HG02938 (cell line): ENCODE measurements at regions not wholly inside any gene's neighbourhood (a gene's known extent, or its start where the extent isn't known, plus 50 kb on each side); places are given as distances from the start of the nearest gene placed in this dataset.
"Not testable (repeated sequence)": the region's sequence is repeated elsewhere in the genome, so short reads cannot be mapped to it uniquely, and the experiment has no call there.

Experiments
- ATAC-seq: cut with Tn5 transposase; IDR thresholded peaks from one replicate; pipeline ENCODE4 v1.9.1; 2021; ENCODE audit warnings: mild to moderate bottlenecking, moderate library complexity; ENCODE audit not compliant: unreplicated experiment

DNA sequence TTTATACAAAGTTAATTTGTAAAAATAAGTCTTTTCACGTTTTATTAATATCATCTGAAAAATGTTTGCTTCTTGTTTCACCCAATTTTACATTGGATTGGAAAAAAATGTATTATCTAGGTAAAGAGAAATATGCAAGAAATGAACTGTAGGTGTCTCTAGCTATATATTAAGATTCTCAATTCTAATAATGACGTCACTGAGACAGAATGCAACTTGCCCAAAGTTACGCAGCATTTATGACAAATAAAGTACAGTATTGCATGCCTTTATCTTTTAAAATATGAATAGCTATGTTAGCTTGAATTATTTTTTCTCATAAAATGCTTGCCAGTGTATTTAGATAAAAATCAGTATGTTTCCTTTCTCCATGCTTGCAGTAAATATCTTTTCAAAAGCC, 728.8 kb downstream of the RERGL start:
- no peak for ATAC-seq

DNA sequence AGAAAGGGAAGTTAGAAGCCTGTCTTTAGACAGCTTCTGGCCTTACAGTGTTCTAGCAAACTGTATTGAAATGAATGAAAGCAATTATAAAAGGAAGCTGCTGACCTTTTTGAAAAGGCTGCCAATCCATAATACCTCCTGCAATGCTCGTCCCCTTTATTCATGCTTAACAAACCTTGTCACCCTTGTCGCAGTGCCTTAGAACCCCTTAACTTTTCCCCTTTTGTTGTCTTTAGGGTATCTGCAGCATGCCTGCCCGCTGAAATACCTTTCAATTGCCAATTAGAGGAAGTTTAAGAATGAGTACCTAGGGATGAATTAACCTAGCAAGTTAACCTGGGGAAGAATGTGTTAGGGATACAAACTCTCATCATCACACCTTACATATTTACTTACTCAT, 731.2 kb downstream of the RERGL start:
- ATAC-seq, result no peak

DNA sequence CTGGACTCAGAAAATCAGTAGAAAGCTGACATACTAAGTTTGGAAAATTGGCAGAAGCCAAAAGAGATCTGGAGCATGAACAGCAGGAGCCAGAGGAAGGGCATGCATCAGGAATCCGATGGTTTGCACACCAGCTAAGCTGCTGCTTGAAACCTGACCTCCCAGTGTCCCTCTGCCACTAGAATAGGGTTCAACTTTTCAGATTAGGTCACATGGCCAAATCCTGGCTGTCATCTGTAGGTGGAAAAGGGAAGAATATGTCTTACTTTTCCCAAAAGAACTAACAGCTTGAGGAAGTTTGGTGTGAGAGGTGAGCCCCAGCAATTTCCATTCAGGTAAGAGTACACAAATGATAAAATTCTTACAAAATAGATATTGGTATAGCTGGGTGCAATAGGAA, 732.6 kb downstream of the RERGL start:
- ATAC-seq, result no peak

DNA sequence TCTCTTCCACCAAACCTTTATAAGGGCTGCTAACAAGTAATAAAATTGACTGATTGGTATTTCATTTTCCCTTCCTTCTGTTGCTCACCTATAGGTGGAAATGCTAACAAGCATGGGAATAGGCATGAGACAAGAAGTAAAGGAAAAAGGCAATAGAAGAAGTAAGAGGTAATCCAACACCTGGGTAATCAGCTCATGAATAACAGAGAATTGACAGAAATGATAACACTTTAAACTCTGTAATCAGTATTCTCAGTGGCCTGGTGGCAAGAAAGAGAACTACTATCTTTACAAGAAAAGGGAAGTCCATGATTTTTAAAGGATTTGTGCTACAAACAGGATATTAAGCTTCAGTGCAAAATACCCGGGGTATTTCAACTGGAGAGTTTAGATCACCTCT, 737.8 kb downstream of the RERGL start:
- ATAC-seq, result no peak

DNA sequence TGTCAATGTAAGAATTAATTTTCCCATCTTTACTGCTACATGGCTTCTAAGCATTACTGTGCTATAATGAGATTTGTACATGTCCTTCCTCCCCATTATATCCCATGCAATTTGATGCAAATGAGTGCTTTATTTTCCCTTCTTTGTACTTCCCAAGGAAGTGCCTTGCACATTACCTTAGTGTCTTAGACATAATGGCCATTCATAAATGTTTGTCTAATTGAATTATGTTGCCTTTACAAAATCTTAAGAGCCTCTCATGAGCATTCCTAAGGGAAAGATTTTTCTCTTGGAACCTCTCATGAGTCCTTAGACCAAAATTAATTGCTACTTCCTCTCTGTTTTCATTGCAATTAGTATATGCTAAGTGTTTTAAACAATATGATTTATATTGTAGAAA, 741.7 kb downstream of the RERGL start:
- no peak for ATAC-seq

GRCh38 chr12:17344649-17345048, 738.7 kb upstream of the LMO3 start:
- no peak for ATAC-seq

GRCh38 chr12:17342381-17342961, 736.5 kb upstream of the LMO3 start:
- ATAC-seq, result no peak

DNA sequence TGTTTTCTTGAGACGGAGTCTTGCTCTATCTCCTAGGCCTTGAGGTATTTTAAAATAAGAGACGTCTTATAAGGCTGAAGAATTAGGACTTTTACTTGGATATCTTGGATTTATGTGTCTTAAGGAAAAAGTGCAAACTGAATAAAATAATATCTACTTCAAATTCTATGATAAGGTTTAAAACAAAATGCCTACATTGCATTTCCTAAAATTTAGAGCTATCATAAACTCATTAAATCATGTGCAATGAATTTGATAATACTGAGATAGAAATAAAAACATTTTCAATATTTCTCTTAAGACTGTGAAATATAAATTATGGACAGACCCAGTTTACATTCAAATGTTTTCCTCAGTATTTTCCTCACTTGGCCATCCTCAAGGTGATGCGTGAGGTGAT, 729.5 kb upstream of the LMO3 start:
- ATAC-seq, result no peak

- ATAC-seq, result no peak
These were observed 728.8 kb upstream of the LMO3 start for GRCh38 chr12:17334784-17335183.

DNA sequence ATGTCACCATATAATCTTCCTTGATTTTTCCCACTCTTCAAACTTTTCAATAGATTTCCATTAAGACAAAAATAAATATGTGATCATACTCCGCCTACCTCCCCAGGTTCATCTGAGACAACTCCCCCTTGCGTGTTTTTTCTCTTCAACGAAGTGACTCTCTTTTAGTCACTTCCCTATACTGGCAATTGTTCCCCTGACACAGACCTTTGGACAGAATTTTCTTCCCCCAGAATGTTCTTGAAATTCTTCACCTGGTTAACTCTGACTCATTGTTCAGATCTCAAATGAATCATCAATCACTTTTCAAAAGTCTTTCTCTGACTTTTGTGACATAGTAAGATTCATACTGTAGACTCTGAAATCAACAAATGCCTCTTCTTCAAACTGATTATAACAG, 727.3 kb upstream of the LMO3 start:
- no peak for ATAC-seq

- no peak for ATAC-seq
These were observed 720.7 kb upstream of the LMO3 start for GRCh38 chr12:17326649-17327048.

- ATAC-seq, result no peak
These were observed 716.1 kb upstream of the LMO3 start for GRCh38 chr12:17322090-17322489.

GRCh38 chr12:17304503-17305347, 698.8 kb upstream of the LMO3 start:
- ATAC-seq, result no peak

- ATAC-seq, result no peak
These were observed 696.0 kb upstream of the LMO3 start for GRCh38 chr12:17302001-17302400.

GRCh38 chr12:17301544-17301943, 695.6 kb upstream of the LMO3 start:
- no peak for ATAC-seq

DNA sequence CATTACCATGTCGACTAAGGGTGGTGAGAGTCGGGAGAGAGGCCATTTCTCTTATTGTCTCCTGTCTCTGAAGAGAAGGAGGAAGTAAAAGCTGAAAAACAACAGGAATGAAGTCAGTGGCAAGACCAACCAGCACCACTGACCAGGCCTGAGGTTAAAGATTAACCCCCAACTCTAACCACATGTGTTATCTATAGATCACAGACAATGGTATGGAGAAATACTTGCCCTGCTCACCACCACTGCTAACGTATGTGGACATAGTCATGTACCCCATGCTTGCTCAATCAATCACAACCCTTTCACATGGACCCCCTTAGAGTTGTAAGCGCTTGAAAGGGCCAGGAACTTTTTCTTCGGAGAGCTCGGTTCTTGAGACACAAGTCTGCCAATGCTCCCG, 690.9 kb upstream of the LMO3 start:
- no peak for ATAC-seq

DNA sequence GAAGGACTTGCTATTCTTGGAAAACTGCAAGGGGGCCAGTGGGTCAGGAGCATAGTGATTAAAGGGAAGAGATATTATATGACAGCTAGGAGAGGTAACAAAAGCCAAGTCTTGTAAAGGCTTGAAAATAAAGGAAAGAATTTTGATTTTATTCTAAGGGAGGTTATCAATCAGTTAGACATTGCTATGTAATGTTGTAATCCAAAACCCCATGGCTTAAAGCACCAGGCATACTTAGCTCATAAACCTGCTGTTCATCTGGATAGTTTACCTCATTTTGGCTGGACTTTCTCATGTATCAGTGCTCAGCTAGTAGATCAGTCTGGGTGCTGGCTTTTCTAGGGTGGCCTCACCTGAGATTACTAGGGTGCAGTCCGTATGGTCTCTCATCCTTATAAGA, 680.9 kb upstream of the LMO3 start:
- ATAC-seq, result no peak

GRCh38 chr12:17284873-17285272, 678.9 kb upstream of the LMO3 start:
- ATAC-seq, result no peak

GRCh38 chr12:17283563-17283962, 677.6 kb upstream of the LMO3 start:
- no peak for ATAC-seq

- not testable (repeated sequence) for ATAC-seq
These were observed 676.2 kb upstream of the LMO3 start for GRCh38 chr12:17282169-17282568.

- ATAC-seq, result no peak
These were observed 673.0 kb upstream of the LMO3 start for GRCh38 chr12:17278946-17279345.

DNA sequence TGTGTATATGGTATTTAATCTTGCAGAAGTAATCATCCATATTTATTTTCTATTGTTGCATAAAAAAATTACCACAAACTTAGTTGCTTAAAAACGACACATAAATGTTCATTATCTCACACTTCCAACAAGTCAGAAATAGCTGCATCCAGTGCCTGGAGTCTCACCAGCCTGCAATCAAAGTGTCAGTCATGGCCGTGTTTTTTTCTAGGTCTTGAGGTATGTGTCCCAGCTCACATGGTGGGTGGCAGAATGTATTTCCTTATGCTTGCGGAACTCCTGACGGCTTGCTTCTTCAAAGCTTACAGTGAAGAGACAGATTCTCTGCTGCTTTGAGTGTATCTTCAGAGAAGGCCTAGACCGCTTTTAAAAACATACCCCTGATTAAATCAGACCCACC, 670.2 kb upstream of the LMO3 start:
- no peak for ATAC-seq

- no peak for ATAC-seq
These were observed 660.9 kb upstream of the LMO3 start for GRCh38 chr12:17266856-17267255.
